Hepatocyte (in vitro differentiated cells): ENCODE measurements at regions not wholly inside any gene's neighbourhood (a gene's known extent, or its start where the extent isn't known, plus 50 kb on each side); places are given as distances from the start of the nearest gene placed in this dataset.
"Not testable (repeated sequence)": the region's sequence is repeated elsewhere in the genome, so short reads cannot be mapped to it uniquely, and the experiment has no call there.

Experiments used
- CTCF ChIP-seq: fragments of 200-600 bp; sonication (generic); IDR thresholded peaks from 2 replicates; pipeline ENCODE4 v1.5.1; 2016; ENCODE audit warnings: antibody characterized with exemption, mild to moderate bottlenecking; ENCODE audit not compliant: poor library complexity
- EZH2 ChIP-seq: fragments of 200-600 bp; sonication (generic); IDR thresholded peaks from 2 replicates; pipeline ENCODE4 v1.6.1; 2016; ENCODE audit warnings: antibody characterized with exemption, mild to moderate bottlenecking, borderline replicate concordance
- EZH2phosphoT487 ChIP-seq: fragments of 200-600 bp; sonication (generic); IDR thresholded peaks from one replicate; pipeline ENCODE4 v1.6.1; 2018; ENCODE audit warnings: antibody characterized with exemption, mild to moderate bottlenecking, low read depth, moderate library complexity; ENCODE audit not compliant: unreplicated experiment, severe bottlenecking

GRCh38 chr7:130957722-130958435 lies 223.9 kb upstream of the KLF14 start:
- TF ChIP-seq CTCF, EZH2phosphoT487, EZH2: not testable (repeated sequence)
